RWPE1 (cell line): ENCODE measurements at regions not wholly inside any gene's neighbourhood (a gene's known extent, or its start where the extent isn't known, plus 50 kb on each side); places are given as distances from the start of the nearest gene placed in this dataset.

ENCODE experiments used
- CTCF ChIA-PET: fragments of 350-600 bp; sonication (Branson Sonifier 250); formaldehyde crosslinking; extraction: SDS; loops from one replicate; lab custom pipeline; 2021; lab: Yijun Ruan, JAX
- POLR2A ChIA-PET: fragments of 400-600 bp; formaldehyde crosslinking; extraction: SDS; loops from one replicate; lab custom pipeline; 2020; ENCODE audit warnings: antibody characterized with exemption; ENCODE audit not compliant: low non-redundant PET; lab: Yijun Ruan, JAX
- DNase-seq: peaks from one replicate; pipeline ENCODE4 v3.0.0; 2012; ENCODE audit warnings: low spot score
- H3K27ac ChIP-seq: fragments of 450-650 bp; 2 replicates; pipeline ENCODE4 v1.5.1; 2017
- CTCF ChIP-seq: fragments of 450-650 bp; conservative IDR thresholded peaks from 2 replicates; pipeline ENCODE4 v1.5.1; 2017; ENCODE audit warnings: low read depth, mild to moderate bottlenecking

GRCh38 chr9:119829186-119829585 lies 460.0 kb upstream of the BRINP1 start:
- POLR2A ChIA-PET, result no interaction called here
- TF ChIP-seq CTCF, result no peak
- CTCF ChIA-PET, result no interaction called here
- DNase-seq, result no peak
- no peak overlapping the region for H3K27ac ChIP-seq

- TF ChIP-seq CTCF, result no peak
- POLR2A ChIA-PET, result no interaction called here
- DNase-seq, result no peak
- no peak overlapping the region for H3K27ac ChIP-seq
- CTCF ChIA-PET, result interaction anchor here (0.5 kb wide), 1 partner anchor 14 kb away, joined by 3 read pairs; no protein-coding TSS in a partner anchor
These were observed 458.3 kb upstream of the BRINP1 start for GRCh38 chr9:119827526-119827925.

DNA sequence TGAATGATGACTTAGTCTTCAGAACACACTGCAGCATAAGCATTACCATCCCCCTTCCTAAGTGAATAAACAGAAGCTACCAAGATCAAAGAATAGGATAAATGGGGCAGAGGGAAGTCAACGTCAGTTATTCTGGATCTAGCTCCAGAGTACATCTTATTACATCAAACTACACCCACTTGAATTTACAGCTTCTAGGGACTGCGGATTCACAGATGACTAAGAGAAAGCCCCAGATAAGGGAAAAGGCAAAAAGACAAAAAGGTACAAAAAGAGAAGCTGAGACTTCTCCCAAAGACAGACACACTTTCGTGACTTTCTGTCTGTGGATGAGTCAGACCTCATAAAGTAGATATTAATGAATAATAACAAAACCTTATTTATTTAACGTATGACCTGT lies 457.9 kb upstream of the BRINP1 start:
- H3K27ac ChIP-seq, result no peak overlapping the region
- DNase-seq, result no peak
- CTCF ChIA-PET, result interaction anchor here (0.5 kb wide), 1 partner anchor 13 kb away, joined by 3 read pairs; no protein-coding TSS in a partner anchor
- no peak for TF ChIP-seq CTCF
- POLR2A ChIA-PET, result no interaction called here

DNA sequence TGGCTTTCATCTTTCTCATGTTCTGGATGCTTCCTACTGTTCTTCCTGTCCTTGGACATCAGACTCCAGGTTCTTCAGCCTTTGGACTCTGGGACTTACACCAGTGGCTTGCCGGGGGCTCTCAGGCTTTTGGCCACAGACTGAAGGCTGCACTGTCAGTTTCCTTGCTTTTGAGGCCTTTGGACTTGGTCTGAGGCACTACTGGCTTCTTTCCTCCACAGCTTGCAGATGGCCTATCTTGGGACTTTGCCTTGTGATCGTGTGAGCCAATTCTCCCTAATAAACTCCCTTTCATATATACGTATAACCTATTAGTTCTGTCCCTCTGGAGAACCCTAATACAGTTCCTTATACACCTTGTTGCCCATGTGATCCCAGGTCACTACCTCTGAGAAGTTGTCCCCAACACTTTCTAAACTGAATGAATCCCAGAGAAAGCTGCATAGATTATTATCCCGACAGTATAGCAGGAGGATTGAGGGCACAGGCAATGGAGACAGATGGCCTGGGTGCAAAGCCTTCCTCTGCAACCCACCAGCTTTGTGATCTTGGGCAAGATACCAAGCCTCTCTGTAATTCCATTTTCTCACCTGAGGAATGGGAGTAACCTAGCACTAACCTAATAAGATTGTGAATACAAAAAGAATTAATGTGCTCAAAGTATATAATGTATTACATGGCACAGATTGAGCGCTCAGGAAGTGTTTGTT lies 449.6 kb upstream of the BRINP1 start:
- H3K27ac ChIP-seq, result no peak overlapping the region
- ChIA-PET CTCF (interaction anchor here (0.6 kb wide), 1 partner anchor 58 kb away, joined by 5 read pairs; no protein-coding TSS in a partner anchor), POLR2A (no interaction called here)
- no peak for DNase-seq
- TF ChIP-seq CTCF, result no peak

DNA sequence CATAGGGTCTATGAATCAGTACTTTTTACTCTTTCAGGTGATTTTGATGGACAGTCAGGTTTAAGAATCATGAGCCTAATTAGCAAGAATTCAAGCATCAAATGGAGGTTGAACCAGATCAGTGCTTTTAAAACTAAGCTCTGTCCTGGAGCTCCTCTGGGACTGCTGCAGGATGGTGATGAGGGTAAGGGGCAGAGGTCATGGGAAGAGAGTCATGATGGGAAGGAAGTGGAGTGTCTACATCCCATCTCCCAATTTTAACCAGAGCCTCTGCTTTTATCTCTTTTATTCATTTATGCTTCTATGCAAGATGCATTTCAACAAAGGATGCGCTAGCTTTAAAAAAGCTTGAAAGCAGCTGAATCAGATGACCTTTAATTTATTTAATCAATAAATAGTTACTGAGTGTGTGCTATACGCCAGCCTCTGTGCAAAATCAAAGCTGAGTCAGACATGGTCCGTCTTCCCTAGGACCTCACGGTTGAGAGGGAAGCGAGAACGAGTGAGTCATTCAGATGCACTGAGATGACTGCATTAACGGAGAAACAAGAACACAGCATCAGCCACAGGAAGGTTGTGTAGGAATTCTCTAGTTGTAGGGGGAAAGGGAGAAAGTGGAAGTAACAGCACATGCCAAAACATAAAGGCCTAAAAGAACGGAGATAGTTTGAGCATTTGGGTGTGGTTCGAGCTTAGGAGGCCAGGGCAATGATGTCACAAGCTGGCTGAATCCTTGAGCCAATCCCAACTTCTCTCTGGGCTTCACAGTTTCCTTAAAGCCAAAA lies 441.6 kb upstream of the BRINP1 start:
- CTCF ChIA-PET, result no interaction called here
- DNase-seq, result no peak

More for the DNA sequence above, 441.6 kb upstream of the BRINP1 start:
- H3K27ac ChIP-seq, result no peak overlapping the region
- no peak for TF ChIP-seq CTCF
- POLR2A ChIA-PET, result no interaction called here
